Right ventricle myocardium inferior (tissue), 1 donor: ENCODE measurements at regions not wholly inside any gene's neighbourhood (a gene's known extent, or its start where the extent isn't known, plus 50 kb on each side); places are given as distances from the start of the nearest gene placed in this dataset.
"Not testable (repeated sequence)": the region's sequence is repeated elsewhere in the genome, so short reads cannot be mapped to it uniquely, and the experiment has no call there.

ENCODE experiments used
- ATAC-seq: fragments of 200-7000 bp; cut with Tn5 transposase; one replicate; pipeline ENCODE4 v1.9.1; 2020; ENCODE audit warnings: mild to moderate bottlenecking, moderate library complexity
- DNase-seq: peaks from one replicate; pipeline ENCODE4 v3.0.0; 2021; ENCODE audit errors: missing footprints
- intact Hi-C: fragments of 100-400 bp; cut with DNase I; formaldehyde crosslinking; loops from one replicate; pipeline ENCODE4 v1.11.0; 2022
- donor health status: DM: no; HTN: yes; CAD: no; lungs with severe emphysema.

DNA sequence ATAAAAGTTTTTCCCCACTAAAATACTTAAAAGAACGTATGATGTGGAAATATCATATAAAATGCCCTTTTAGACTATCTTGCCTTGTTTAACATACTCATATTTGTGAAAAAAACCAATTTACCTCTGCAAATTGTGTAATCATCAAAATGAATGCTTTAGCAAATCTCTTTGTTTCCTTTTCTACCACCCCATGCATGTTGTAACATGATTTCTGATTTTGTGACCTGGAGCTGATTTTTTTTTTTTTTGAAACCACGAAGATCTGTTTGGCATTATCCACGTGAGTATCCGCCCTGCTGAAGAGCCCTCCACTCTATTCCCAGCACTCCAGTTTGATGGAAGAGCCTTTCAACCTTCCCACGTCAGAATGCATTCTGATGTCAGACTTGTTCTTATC is 245.8 kb upstream of the NBEA start:
- intact Hi-C loops = no loop called here
- ATAC-seq (no peak), DNase-seq (no peak)

GRCh38 chr13:34696741-34697140 is 245.3 kb upstream of the NBEA start:
- ATAC-seq (no peak), DNase-seq (no peak)
- intact Hi-C loops = no loop called here

DNA sequence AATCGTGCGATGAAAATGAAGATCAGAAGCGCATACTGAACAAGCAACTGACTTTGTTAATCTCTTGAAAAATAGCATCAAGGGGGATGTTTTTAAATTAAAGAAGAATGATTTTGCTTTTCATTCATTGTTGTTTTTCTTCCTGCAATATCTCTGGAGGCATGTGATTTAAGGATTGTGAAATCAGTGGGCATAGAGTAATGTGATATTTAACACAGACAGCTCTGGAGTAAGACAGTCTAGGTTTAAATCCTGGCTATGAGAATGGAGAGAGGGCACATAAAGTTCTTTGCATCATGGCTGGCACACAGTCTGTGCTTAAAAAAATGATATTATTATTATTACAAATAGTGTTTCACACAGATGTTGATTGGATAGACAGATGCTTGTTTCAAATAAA is 243.1 kb upstream of the NBEA start:
- ATAC-seq (peak; percentile 75), DNase-seq (no peak)
- intact Hi-C loops = no loop called here

DNA sequence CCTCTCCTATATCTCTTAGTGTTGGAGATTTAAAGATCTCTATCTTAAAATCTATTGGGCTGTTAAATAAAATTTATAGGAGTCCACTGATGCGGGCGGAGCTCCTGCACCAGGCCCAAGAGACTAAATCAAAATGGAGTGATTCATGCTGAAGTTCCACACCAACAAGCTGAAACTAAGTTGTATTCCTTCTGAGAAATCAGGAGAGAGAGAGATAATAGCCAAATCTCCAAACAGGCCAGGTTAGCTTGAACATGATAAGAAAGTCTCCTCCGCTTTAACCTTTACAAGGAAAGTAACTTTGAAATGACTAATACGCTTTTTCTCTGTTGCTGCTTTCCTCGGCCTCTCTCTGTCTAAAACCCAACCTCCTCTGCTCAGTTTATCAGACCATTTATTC is 241.9 kb upstream of the NBEA start:
- intact Hi-C loops = no loop called here
- no peak for ATAC-seq
- DNase-seq = no peak

GRCh38 chr13:34701919-34702318 is 240.2 kb upstream of the NBEA start:
- DNase-seq (no peak), ATAC-seq (no peak)
- intact Hi-C loops = no loop called here

- ATAC-seq (no peak), DNase-seq (no peak)
- intact Hi-C loops = no loop called here
Observed at GRCh38 chr13:34708566-34709313, 233.3 kb upstream of the NBEA start.

- no peak for ATAC-seq
- DNase-seq = no peak
- intact Hi-C loops = no loop called here
Observed at GRCh38 chr13:34719060-34719875, 222.8 kb upstream of the NBEA start.

DNA sequence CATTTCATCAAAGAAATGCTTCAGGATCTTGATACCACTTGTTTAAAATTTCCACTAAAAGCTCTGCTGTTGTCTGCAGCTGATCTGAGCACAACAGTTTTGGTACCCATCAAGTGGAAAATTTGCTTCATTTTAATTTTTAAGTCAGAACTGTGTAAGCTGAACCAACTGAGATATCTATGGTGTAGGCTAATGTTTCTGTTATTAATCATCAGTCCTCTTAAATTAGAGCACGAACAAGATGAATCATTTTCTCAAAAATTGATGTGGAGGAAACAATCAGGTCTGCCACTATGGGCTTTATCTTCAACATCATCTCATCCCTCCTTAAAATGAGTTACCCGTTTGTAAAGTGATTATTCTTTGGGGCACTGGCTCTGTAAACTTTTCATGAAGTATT is 221.5 kb upstream of the NBEA start:
- DNase-seq (no peak), ATAC-seq (no peak)
- intact Hi-C loops = no loop called here

- DNase-seq = no peak
- intact Hi-C loops = no loop called here
- ATAC-seq = no peak
Observed at GRCh38 chr13:34721631-34722595, 220.2 kb upstream of the NBEA start.

GRCh38 chr13:34722922-34723321 is 219.1 kb upstream of the NBEA start:
- DNase-seq (no peak), ATAC-seq (no peak)
- intact Hi-C loops = no loop called here

- ATAC-seq (peak; percentile 84), DNase-seq (no peak)
- intact Hi-C loops = loop anchor here (10.0 kb wide), 1 partner anchor 214 kb away; the partner anchor contains the start of gene NBEA
Observed at GRCh38 chr13:34730961-34731360, 211.1 kb upstream of the NBEA start.

GRCh38 chr13:34731486-34731885 is 210.6 kb upstream of the NBEA start:
- ATAC-seq (no peak), DNase-seq (no peak)
- intact Hi-C loops = loop anchor here (10.0 kb wide), 1 partner anchor 213 kb away; the partner anchor contains the start of gene NBEA

DNA sequence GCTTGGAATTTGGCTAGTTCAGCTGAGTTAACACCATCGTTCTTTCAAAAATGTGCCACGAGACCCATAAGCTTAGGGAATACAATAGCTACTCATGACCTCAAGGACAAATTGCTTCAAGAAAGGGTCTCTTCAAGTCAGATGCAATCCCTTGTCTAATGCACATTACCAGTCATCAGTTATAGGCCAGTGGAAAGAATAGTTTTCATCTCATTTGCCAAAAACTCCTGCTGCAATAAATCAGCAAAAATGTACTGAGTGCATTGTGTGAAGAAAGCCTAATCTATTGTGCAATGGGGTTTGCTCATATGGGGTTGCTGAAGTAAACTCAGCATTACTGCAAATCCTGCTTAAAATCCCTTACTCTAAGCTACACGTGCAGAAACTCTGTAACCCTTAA is 208.3 kb upstream of the NBEA start:
- intact Hi-C loops = loop anchor here (10.0 kb wide), 1 partner anchor 211 kb away; the partner anchor contains the start of gene NBEA
- peak; percentile 59 for ATAC-seq

GRCh38 chr13:34734932-34735331 is 207.1 kb upstream of the NBEA start:
- ATAC-seq = no peak
- DNase-seq = no peak
- intact Hi-C loops = loop anchor here (10.0 kb wide), 1 partner anchor 210 kb away; the partner anchor contains the start of gene NBEA

More for the DNA sequence above, 208.3 kb upstream of the NBEA start:
- no peak for DNase-seq

DNA sequence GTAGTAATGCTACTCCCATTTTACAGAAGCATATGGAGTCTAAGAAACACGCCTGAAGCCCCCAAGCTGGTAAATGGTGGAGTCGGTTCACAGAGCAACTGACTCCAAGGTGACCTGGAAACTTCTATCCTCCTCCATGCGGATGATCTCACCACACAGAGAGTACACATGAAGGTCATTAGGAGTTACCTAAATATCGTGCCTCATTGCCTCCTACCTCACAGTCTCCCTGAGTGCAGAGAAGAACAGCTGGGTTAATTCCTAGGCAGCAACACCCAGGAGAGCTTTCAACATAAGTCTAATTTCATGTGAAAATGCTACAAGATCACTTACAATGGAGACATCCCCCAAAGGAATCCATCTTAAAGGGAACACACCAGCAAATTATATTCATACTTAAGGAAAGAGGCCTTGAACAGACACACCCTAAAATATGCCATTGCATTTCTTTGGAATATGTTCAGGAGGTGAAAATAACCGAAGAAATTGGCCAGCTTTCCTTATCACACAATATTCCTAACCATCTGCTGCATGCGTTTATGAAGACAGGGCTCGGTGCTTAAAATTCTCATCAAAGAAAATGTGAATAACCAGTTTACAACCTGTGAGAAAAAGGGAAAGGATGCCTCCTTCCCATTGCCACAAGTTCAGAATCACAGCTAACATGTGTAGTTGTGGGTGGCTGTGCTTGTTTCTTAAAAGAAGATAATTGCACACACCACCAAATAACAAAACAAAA is 203.6 kb upstream of the NBEA start:
- ATAC-seq (peak; percentile 38), DNase-seq (no peak)
- intact Hi-C loops = loop anchor here (10.0 kb wide), 1 partner anchor 206 kb away; the partner anchor contains the start of gene NBEA

GRCh38 chr13:34747056-34747455 is 195.0 kb upstream of the NBEA start:
- ATAC-seq, DNase-seq, intact Hi-C loops: not testable (repeated sequence)

DNA sequence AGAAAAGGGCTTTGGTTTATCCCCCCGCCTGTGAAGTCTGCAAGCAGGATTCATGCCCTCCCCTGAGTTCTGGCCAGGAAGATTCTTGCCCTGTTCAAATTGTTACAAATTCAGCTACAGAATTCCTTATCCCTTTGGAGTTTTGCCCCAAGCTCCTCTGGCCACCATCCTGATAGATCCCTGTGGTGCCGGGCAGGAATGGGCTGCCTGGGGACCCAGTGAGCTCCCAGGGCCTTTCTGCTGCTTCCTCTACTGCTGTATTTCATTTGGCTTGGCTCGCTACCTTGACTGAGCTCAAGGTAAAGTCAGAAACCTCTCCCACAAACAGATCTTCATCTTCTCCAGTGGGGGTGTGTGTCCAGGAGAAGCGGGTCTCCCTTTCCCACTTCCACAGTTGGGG is 194.6 kb upstream of the NBEA start:
- ATAC-seq (peak; percentile 24), DNase-seq (no peak)
- intact Hi-C loops = no loop called here

- DNase-seq (no peak), ATAC-seq (peak; percentile 96)
- intact Hi-C loops = no loop called here
Observed at GRCh38 chr13:34748073-34748472, 194.0 kb upstream of the NBEA start.
